ENCODE measurements at regions not wholly inside any gene's neighbourhood (a gene's known extent, or its start where the extent isn't known, plus 50 kb on each side); places are given as distances from the start of the nearest gene placed in this dataset.
"Not testable (repeated sequence)": the region's sequence is repeated elsewhere in the genome, so short reads cannot be mapped to it uniquely, and the experiment has no call there.

GRCh38 chrX:34230156-34230555, 98.0 kb upstream of the FAM47A start:
- not testable (repeated sequence) for DNase-seq

GRCh38 chrX:34227804-34228203, 95.7 kb upstream of the FAM47A start:
- no peak for DNase-seq

GRCh38 chrX:34223574-34223973, 91.5 kb upstream of the FAM47A start:
- no peak for DNase-seq

- DNase-seq: no peak
Observed at GRCh38 chrX:34218063-34218462, 85.9 kb upstream of the FAM47A start.

- no peak for DNase-seq
Observed at GRCh38 chrX:34197946-34198345, 65.8 kb upstream of the FAM47A start.
